GM18517 (cell line): ENCODE measurements at regions not wholly inside any gene's neighbourhood (a gene's known extent, or its start where the extent isn't known, plus 50 kb on each side); places are given as distances from the start of the nearest gene placed in this dataset.

ENCODE experiments used
- ATAC-seq: cut with Tn5 transposase; IDR thresholded peaks from one replicate; pipeline ENCODE4 v1.9.1; 2021; ENCODE audit warnings: mild to moderate bottlenecking, moderate library complexity; ENCODE audit not compliant: unreplicated experiment

- no peak for ATAC-seq
Measured at GRCh38 chr4:111633663-111634266, 511.5 kb upstream of the FAM241A start.

GRCh38 chr4:111635646-111636045 is 509.6 kb upstream of the FAM241A start:
- ATAC-seq, result no peak

- no peak for ATAC-seq
Measured at GRCh38 chr4:111636961-111637585, 508.2 kb upstream of the FAM241A start.

GRCh38 chr4:111639120-111639690 is 506.0 kb upstream of the FAM241A start:
- ATAC-seq, result no peak

- ATAC-seq, result no peak
Measured at GRCh38 chr4:111639876-111640275, 505.4 kb upstream of the FAM241A start.

- peak; percentile 92 for ATAC-seq
Measured at GRCh38 chr4:111641813-111642579, 503.3 kb upstream of the FAM241A start.

GRCh38 chr4:111648056-111648455 is 497.2 kb upstream of the FAM241A start:
- ATAC-seq, result no peak

GRCh38 chr4:111649308-111649707 is 495.9 kb upstream of the FAM241A start:
- ATAC-seq, result no peak

- ATAC-seq, result no peak
Measured at GRCh38 chr4:111650146-111650545, 495.1 kb upstream of the FAM241A start.

- no peak for ATAC-seq
Measured at GRCh38 chr4:111650674-111651086, 494.6 kb upstream of the FAM241A start.

GRCh38 chr4:111652236-111652635 is 493.0 kb upstream of the FAM241A start:
- ATAC-seq, result no peak

GRCh38 chr4:111652986-111653385 is 492.3 kb upstream of the FAM241A start:
- no peak for ATAC-seq

- ATAC-seq, result no peak
Measured at GRCh38 chr4:111662496-111662895, 482.8 kb upstream of the FAM241A start.

- ATAC-seq, result no peak
Measured at GRCh38 chr4:111664308-111664945, 480.8 kb upstream of the FAM241A start.

- ATAC-seq, result no peak
Measured at GRCh38 chr4:111666826-111667360, 478.4 kb upstream of the FAM241A start.

GRCh38 chr4:111671756-111672155 is 473.5 kb upstream of the FAM241A start:
- ATAC-seq, result no peak

- no peak for ATAC-seq
Measured at GRCh38 chr4:111675746-111676145, 469.5 kb upstream of the FAM241A start.

GRCh38 chr4:111676533-111676932 is 468.7 kb upstream of the FAM241A start:
- ATAC-seq, result no peak

GRCh38 chr4:111678479-111678878 is 466.8 kb upstream of the FAM241A start:
- ATAC-seq, result no peak

- no peak for ATAC-seq
Measured at GRCh38 chr4:111678908-111679307, 466.3 kb upstream of the FAM241A start.

GRCh38 chr4:111681270-111681669 is 464.0 kb upstream of the FAM241A start:
- ATAC-seq, result no peak
